Calu3 (cell line): ENCODE measurements at regions not wholly inside any gene's neighbourhood (a gene's known extent, or its start where the extent isn't known, plus 50 kb on each side); places are given as distances from the start of the nearest gene placed in this dataset.
"Not testable (repeated sequence)": the region's sequence is repeated elsewhere in the genome, so short reads cannot be mapped to it uniquely, and the experiment has no call there.

Source experiments
- BruUV-seq: library from RNA; stranded (reverse); fragments of 400-500 nt; replicated peaks from 2 replicates; lab custom pipeline; 2021; lab: Mats Ljungman, UMichigan
- CTCF ChIA-PET: fragments of 300-600 bp; sonication (Branson Sonifier 250); formaldehyde crosslinking; loops from one replicate; lab custom pipeline; 2022; ENCODE audit warnings: antibody characterized with exemption; lab: Charles Lee
- DNase-seq: peaks from one replicate; pipeline ENCODE4 v3.0.0; 2022
- H3K27ac Mint-ChIP-seq: one replicate; pipeline ENCODE4 v1.8.0; 2022; ENCODE audit warnings: mixed read lengths; ENCODE audit not compliant: unreplicated experiment
- H3K27me3 Mint-ChIP-seq: one replicate; pipeline ENCODE4 v1.8.0; 2022; ENCODE audit warnings: mixed read lengths; ENCODE audit not compliant: unreplicated experiment
- H3K36me3 Mint-ChIP-seq: one replicate; pipeline ENCODE4 v1.8.0; 2022; ENCODE audit warnings: mild to moderate bottlenecking, moderate library complexity, mixed read lengths; ENCODE audit not compliant: insufficient read depth, unreplicated experiment
- H3K4me1 Mint-ChIP-seq: one replicate; pipeline ENCODE4 v1.8.0; 2022; ENCODE audit warnings: mild to moderate bottlenecking, low read depth, mixed read lengths; ENCODE audit not compliant: unreplicated experiment
- H3K4me3 Mint-ChIP-seq: one replicate; pipeline ENCODE4 v1.8.0; 2022; ENCODE audit warnings: mild to moderate bottlenecking, low read depth, moderate library complexity, mixed read lengths; ENCODE audit not compliant: unreplicated experiment
- H3K9me3 Mint-ChIP-seq: one replicate; pipeline ENCODE4 v1.8.0; 2022; ENCODE audit warnings: low read depth, mixed read lengths; ENCODE audit not compliant: unreplicated experiment
- CTCF ChIP-seq: fragments of 200-600 bp; IDR thresholded peaks from one replicate; pipeline ENCODE4 v1.8.0; 2022; ENCODE audit warnings: antibody characterized with exemption; ENCODE audit not compliant: unreplicated experiment
- intact Hi-C: fragments of 100-400 bp; cut with micrococcal nuclease; formaldehyde crosslinking; loops from one replicate; pipeline ENCODE4 v1.10.0; 2022; ENCODE audit not compliant: unreplicated experiment

- no peak for DNase-seq
- Mint-ChIP-seq H3K36me3 (no peaks in the 10 kb centered on the region), H3K27ac (no peak overlapping the region), H3K27me3 (peaks cover 55% of the 10 kb centered on the region), H3K4me3 (no peak overlapping the region), H3K9me3 (no peaks in the 10 kb centered on the region), H3K4me1 (no peaks in the 10 kb centered on the region)
- intact Hi-C loops: no loop called here
- no TSS peak for BruUV-seq
- no peak for TF ChIP-seq CTCF
- CTCF ChIA-PET: no interaction called here
Measured at GRCh38 chr14:105913861-105914260, 387.5 kb downstream of the TMEM121 start.

- DNase-seq, CTCF ChIA-PET, intact Hi-C loops, H3K36me3 Mint-ChIP-seq, H3K9me3 Mint-ChIP-seq, H3K4me1 Mint-ChIP-seq, BruUV-seq, H3K4me3 Mint-ChIP-seq, H3K27ac Mint-ChIP-seq: not testable (repeated sequence)
- H3K27me3 Mint-ChIP-seq: peaks cover 54% of the 10 kb centered on the region
Measured at GRCh38 chr14:105914281-105914680, 387.9 kb downstream of the TMEM121 start.

GRCh38 chr14:105914738-105915385 lies 388.5 kb downstream of the TMEM121 start:
- no peak overlapping the region for H3K4me3 Mint-ChIP-seq
- intact Hi-C loops: no loop called here
- H3K27ac Mint-ChIP-seq: no peak overlapping the region
- H3K4me1 Mint-ChIP-seq: no peaks in the 10 kb centered on the region
- BruUV-seq: no TSS peak
- CTCF ChIA-PET: no interaction called here
- H3K36me3 Mint-ChIP-seq: no peaks in the 10 kb centered on the region
- no peak for TF ChIP-seq CTCF
- no peak for DNase-seq
- no peaks in the 10 kb centered on the region for H3K9me3 Mint-ChIP-seq
- H3K27me3 Mint-ChIP-seq: peaks cover 60% of the 10 kb centered on the region

GRCh38 chr14:105915546-105915945 lies 389.2 kb downstream of the TMEM121 start:
- H3K4me1 Mint-ChIP-seq, CTCF ChIA-PET, H3K27ac Mint-ChIP-seq, intact Hi-C loops, BruUV-seq, H3K36me3 Mint-ChIP-seq, H3K9me3 Mint-ChIP-seq, H3K4me3 Mint-ChIP-seq, DNase-seq: not testable (repeated sequence)
- H3K27me3 Mint-ChIP-seq: peaks cover 67% of the 10 kb centered on the region

- intact Hi-C loops, H3K4me3 Mint-ChIP-seq, BruUV-seq, CTCF ChIA-PET, DNase-seq, H3K36me3 Mint-ChIP-seq, H3K27ac Mint-ChIP-seq, H3K4me1 Mint-ChIP-seq, H3K9me3 Mint-ChIP-seq: not testable (repeated sequence)
- H3K27me3 Mint-ChIP-seq: peaks cover 75% of the 10 kb centered on the region
Measured at GRCh38 chr14:105917136-105917932, 391.0 kb downstream of the TMEM121 start.
